ENCODE measurements at regions not wholly inside any gene's neighbourhood (a gene's known extent, or its start where the extent isn't known, plus 50 kb on each side); places are given as distances from the start of the nearest gene placed in this dataset.

DNA sequence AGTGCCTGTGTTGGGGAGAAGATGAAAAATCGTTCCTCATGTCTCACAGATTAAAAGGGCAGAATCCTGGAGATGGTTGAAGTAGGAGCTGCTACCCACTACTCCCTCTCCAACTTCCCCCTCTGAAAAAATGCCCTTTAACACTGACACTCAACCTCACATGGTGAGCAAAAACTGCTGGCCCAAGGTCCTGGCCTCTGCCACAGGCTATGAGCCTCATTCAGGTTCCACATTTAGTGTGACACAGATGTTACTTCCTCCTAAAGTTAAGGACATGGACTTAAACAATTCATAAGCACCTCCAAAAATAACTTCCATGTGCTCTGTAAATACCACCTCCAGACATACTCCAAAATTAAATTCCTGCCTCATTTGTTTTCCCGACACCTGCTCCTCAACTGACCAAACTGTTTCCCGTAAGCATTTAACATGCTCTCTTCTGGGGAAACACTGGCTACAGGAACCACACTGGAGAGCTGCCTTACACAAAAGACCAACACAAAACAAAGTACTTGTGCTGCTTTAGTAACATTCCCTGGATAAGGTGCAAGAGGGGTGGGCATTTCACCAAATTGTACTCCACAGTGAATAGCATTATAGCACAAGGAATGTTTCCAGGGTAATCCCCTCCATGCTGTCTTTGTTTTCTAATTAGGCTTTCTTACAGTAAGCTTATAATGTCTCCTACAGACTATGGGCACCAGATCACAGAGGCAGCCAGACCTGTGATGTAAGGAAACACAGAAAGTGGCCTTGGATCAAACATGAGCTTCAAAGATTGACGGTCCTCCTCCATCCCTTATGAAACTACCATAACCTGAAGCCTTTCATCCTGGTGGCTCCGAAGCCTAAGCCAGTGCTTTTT is 57.0 kb downstream of the PHLDA1 start:
- H3K4me1 ChIP-seq (ENCODE audit: insufficient read depth, low read length, poor library complexity, severe bottlenecking): peaks cover 24% of the 10 kb centered on the region
- H4K20me1 ChIP-seq (ENCODE audit: insufficient read depth, low read length, poor library complexity, severe bottlenecking): no peaks in the 10 kb centered on the region
- no peak overlapping the region for H3K4me3 ChIP-seq (ENCODE audit: low read length, poor library complexity, severe bottlenecking)
- H3K36me3 ChIP-seq (ENCODE audit: insufficient read depth, low read length): no peaks in the 10 kb centered on the region
- no peaks in the 10 kb centered on the region for H3K79me2 ChIP-seq (ENCODE audit: insufficient read depth, low read length)
- peak overlapping the region; percentile 66 for H2AFZ ChIP-seq (ENCODE audit: low read length)
- H3F3A ChIP-seq (ENCODE audit: low read depth): no peaks in the 10 kb centered on the region; the same call in 1 of the 2 replicates
- H3K9ac ChIP-seq (ENCODE audit: low read depth, low read length, poor library complexity, severe bottlenecking): no peak overlapping the region
- H3K9me2 ChIP-seq (replicated peaks; ENCODE audit: low read depth, low read length): no peaks in the 10 kb centered on the region
- H3K27me3 ChIP-seq (ENCODE audit: insufficient read depth, low read length, poor library complexity, severe bottlenecking): no peaks in the 10 kb centered on the region
- H3K9me3 ChIP-seq (ENCODE audit: insufficient read depth, low read depth, low read length): no peaks in the 10 kb centered on the region
- no peak for TF ChIP-seq EZH2phosphoT487 (IDR thresholded peaks at IDR 0.05; ENCODE audit: borderline replicate concordance)
- TF ChIP-seq, protein P1, sequence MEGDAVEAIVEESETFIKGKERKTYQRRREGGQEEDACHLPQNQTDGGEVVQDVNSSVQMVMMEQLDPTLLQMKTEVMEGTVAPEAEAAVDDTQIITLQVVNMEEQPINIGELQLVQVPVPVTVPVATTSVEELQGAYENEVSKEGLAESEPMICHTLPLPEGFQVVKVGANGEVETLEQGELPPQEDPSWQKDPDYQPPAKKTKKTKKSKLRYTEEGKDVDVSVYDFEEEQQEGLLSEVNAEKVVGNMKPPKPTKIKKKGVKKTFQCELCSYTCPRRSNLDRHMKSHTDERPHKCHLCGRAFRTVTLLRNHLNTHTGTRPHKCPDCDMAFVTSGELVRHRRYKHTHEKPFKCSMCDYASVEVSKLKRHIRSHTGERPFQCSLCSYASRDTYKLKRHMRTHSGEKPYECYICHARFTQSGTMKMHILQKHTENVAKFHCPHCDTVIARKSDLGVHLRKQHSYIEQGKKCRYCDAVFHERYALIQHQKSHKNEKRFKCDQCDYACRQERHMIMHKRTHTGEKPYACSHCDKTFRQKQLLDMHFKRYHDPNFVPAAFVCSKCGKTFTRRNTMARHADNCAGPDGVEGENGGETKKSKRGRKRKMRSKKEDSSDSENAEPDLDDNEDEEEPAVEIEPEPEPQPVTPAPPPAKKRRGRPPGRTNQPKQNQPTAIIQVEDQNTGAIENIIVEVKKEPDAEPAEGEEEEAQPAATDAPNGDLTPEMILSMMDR (conservative IDR thresholded peaks at IDR 0.05; ENCODE audit: low read length): no peak
- no peak overlapping the region for H3K4me2 ChIP-seq (ENCODE audit: low read depth, low read length, poor library complexity, severe bottlenecking)

- Histone ChIP-seq H3K9ac (ENCODE audit: low read depth, low read length, poor library complexity, severe bottlenecking) (no peak overlapping the region), H3K36me3 (ENCODE audit: insufficient read depth, low read length) (no peaks in the 10 kb centered on the region), H3K9me2 (replicated peaks; ENCODE audit: low read depth, low read length) (no peaks in the 10 kb centered on the region), H3K79me2 (ENCODE audit: insufficient read depth, low read length) (no peaks in the 10 kb centered on the region), H3F3A (ENCODE audit: low read depth) (no peaks in the 10 kb centered on the region), H3K9me3 (ENCODE audit: insufficient read depth, low read depth, low read length) (no peaks in the 10 kb centered on the region), H3K4me3 (ENCODE audit: low read length, poor library complexity, severe bottlenecking) (no peak overlapping the region), H2AFZ (ENCODE audit: low read length) (no peak overlapping the region), H3K4me1 (ENCODE audit: insufficient read depth, low read length, poor library complexity, severe bottlenecking) (peaks cover 13% of the 10 kb centered on the region), H3K27me3 (ENCODE audit: insufficient read depth, low read length, poor library complexity, severe bottlenecking) (no peaks in the 10 kb centered on the region), H4K20me1 (ENCODE audit: insufficient read depth, low read length, poor library complexity, severe bottlenecking) (no peaks in the 10 kb centered on the region), H3K4me2 (ENCODE audit: low read depth, low read length, poor library complexity, severe bottlenecking) (no peak overlapping the region)
- TF ChIP-seq, protein P1 (conservative IDR thresholded peaks at IDR 0.05; ENCODE audit: low read length): no peak
- no peak for TF ChIP-seq EZH2phosphoT487 (IDR thresholded peaks at IDR 0.05; ENCODE audit: borderline replicate concordance)
Measured at GRCh38 chr12:75971253-75971652, 60.3 kb downstream of the PHLDA1 start.

DNA sequence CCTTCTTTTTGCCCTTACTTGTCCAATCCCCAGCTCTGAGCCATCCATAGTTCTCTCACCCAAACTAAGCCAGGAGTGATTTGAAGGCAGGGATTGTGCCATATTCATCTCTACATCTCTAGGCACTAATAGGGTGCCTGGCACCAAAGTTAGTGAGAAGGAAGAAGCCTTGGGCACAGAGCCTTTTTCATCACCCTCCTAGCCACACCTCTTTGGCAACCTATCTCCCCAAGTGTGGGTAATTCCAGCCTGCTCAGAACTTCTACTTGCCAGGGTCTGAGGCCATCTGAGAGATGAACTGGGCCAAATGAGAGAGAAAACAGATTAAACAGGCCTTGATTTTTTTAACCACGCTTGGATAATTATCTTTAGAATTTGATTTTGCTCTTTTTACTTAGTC is 61.3 kb downstream of the PHLDA1 start:
- H2AFZ ChIP-seq (ENCODE audit: low read length): no peak overlapping the region
- no peak for TF ChIP-seq EZH2phosphoT487 (IDR thresholded peaks at IDR 0.05; ENCODE audit: borderline replicate concordance)
- TF ChIP-seq, protein P1 (conservative IDR thresholded peaks at IDR 0.05; ENCODE audit: low read length): no peak
- no peak overlapping the region for H3K4me2 ChIP-seq (ENCODE audit: low read depth, low read length, poor library complexity, severe bottlenecking)
- no peaks in the 10 kb centered on the region for H3K79me2 ChIP-seq (ENCODE audit: insufficient read depth, low read length)
- no peaks in the 10 kb centered on the region for H3K36me3 ChIP-seq (ENCODE audit: insufficient read depth, low read length)
- H3K9me2 ChIP-seq (replicated peaks; ENCODE audit: low read depth, low read length): no peaks in the 10 kb centered on the region
- no peak overlapping the region for H3K9ac ChIP-seq (ENCODE audit: low read depth, low read length, poor library complexity, severe bottlenecking)
- H3K4me1 ChIP-seq (ENCODE audit: insufficient read depth, low read length, poor library complexity, severe bottlenecking): peaks cover 12% of the 10 kb centered on the region
- H3F3A ChIP-seq (ENCODE audit: low read depth): no peaks in the 10 kb centered on the region
- no peaks in the 10 kb centered on the region for H3K27me3 ChIP-seq (ENCODE audit: insufficient read depth, low read length, poor library complexity, severe bottlenecking)
- H3K4me3 ChIP-seq (ENCODE audit: low read length, poor library complexity, severe bottlenecking): no peak overlapping the region
- H3K9me3 ChIP-seq (ENCODE audit: insufficient read depth, low read depth, low read length): no peaks in the 10 kb centered on the region
- no peaks in the 10 kb centered on the region for H4K20me1 ChIP-seq (ENCODE audit: insufficient read depth, low read length, poor library complexity, severe bottlenecking)

Measured in Loucy (cell line).